DND-41 (cell line): ENCODE measurements at regions not wholly inside any gene's neighbourhood (a gene's known extent, or its start where the extent isn't known, plus 50 kb on each side); places are given as distances from the start of the nearest gene placed in this dataset.
"Not testable (repeated sequence)": the region's sequence is repeated elsewhere in the genome, so short reads cannot be mapped to it uniquely, and the experiment has no call there.

Source experiments
- ATAC-seq: fragments of 200-7000 bp; cut with Tn5 transposase; 3 replicates; pipeline ENCODE4 v1.9.1; 2021; ENCODE audit warnings: low read depth; ENCODE audit not compliant: insufficient read depth
- DNase-seq: peaks from one replicate; pipeline ENCODE4 v3.0.0-alpha.2; 2020
- H2AFZ ChIP-seq: 2 replicates; pipeline ENCODE4 v1.6.0; 2012; ENCODE audit warnings: low read depth, low read length
- H3K27ac ChIP-seq: 2 replicates; pipeline ENCODE4 v1.5.1; 2012; ENCODE audit warnings: low read length, inconsistent platforms
- H3K27me3 ChIP-seq: fragments of 200-600 bp; sonication (generic); 2 replicates; pipeline ENCODE4 v1.6.0; 2012; ENCODE audit warnings: low read length, mild to moderate bottlenecking, inconsistent platforms; ENCODE audit not compliant: insufficient read depth, poor library complexity
- H3K36me3 ChIP-seq: 2 replicates; pipeline ENCODE4 v1.5.1; 2012; ENCODE audit warnings: low read length, inconsistent platforms; ENCODE audit not compliant: insufficient read depth
- H3K4me1 ChIP-seq: 2 replicates; pipeline ENCODE4 v1.5.1; 2012; ENCODE audit warnings: mild to moderate bottlenecking, low read length; ENCODE audit not compliant: insufficient read depth
- H3K4me2 ChIP-seq: 2 replicates; pipeline ENCODE4 v1.6.0; 2012; ENCODE audit warnings: mild to moderate bottlenecking, moderate library complexity, low read length, inconsistent platforms; ENCODE audit not compliant: insufficient read depth
- H3K4me3 ChIP-seq, 2 experiments: fragments of 200-600 bp in 1 of 2; shearing (Covaris generic) in 1 of 2; 2 replicates each; pipeline ENCODE4 v1.5.1; 2012 to 2016; ENCODE audit warnings: inconsistent platforms in 2 of 2, low read length in 2 of 2, mild to moderate bottlenecking in 2 of 2, low read depth in 1 of 2, moderate library complexity in 1 of 2
- H3K79me2 ChIP-seq: 2 replicates; pipeline ENCODE4 v1.6.0; 2012; ENCODE audit warnings: low read length, inconsistent platforms; ENCODE audit not compliant: insufficient read depth
- H3K9ac ChIP-seq: 2 replicates; pipeline ENCODE4 v1.6.0; 2012; ENCODE audit warnings: low read depth, mild to moderate bottlenecking, inconsistent platforms, low read length, moderate library complexity
- H3K9me3 ChIP-seq: 2 replicates; pipeline ENCODE4 v1.5.1; 2012; ENCODE audit warnings: low read length, moderate library complexity, mild to moderate bottlenecking, inconsistent platforms; ENCODE audit not compliant: insufficient read depth, severe bottlenecking
- H4K20me1 ChIP-seq: 2 replicates; pipeline ENCODE4 v1.6.0; 2012; ENCODE audit warnings: low read length; ENCODE audit not compliant: insufficient read depth
- CTCF ChIP-seq: IDR thresholded peaks from 2 replicates; pipeline ENCODE4 v1.5.1; 2012; ENCODE audit warnings: borderline replicate concordance, low read length, moderate library complexity, mild to moderate bottlenecking; ENCODE audit not compliant: poor library complexity, severe bottlenecking; ENCODE audit errors: extremely low read depth
- EZH2 ChIP-seq: IDR thresholded peaks from 3 replicates; pipeline ENCODE4 v1.6.1; 2012; ENCODE audit warnings: borderline replicate concordance, low read depth, mild to moderate bottlenecking, moderate library complexity, low read length, inconsistent platforms; ENCODE audit not compliant: severe bottlenecking

GRCh38 chr13:75961911-75962310 lies 325.8 kb downstream of the LMO7 start:
- H3K4me3 ChIP-seq, result no peak overlapping the region
- H3K79me2 ChIP-seq, result no peaks in the 10 kb centered on the region
- H3K9me3 ChIP-seq, result no peaks in the 10 kb centered on the region
- no peak for DNase-seq
- H4K20me1 ChIP-seq, result no peaks in the 10 kb centered on the region
- H2AFZ ChIP-seq, result no peak overlapping the region
- no peak for TF ChIP-seq EZH2
- no peak overlapping the region for H3K4me2 ChIP-seq
- no peaks in the 10 kb centered on the region for H3K36me3 ChIP-seq
- no peaks in the 10 kb centered on the region for H3K4me1 ChIP-seq
- no peak overlapping the region for H3K27ac ChIP-seq
- no peak for ATAC-seq
- H3K27me3 ChIP-seq, result no peaks in the 10 kb centered on the region
- H3K9ac ChIP-seq, result no peak overlapping the region

- Histone ChIP-seq H3K36me3 (no peaks in the 10 kb centered on the region), H3K9ac (no peak overlapping the region), H3K27me3 (no peaks in the 10 kb centered on the region), H4K20me1 (no peaks in the 10 kb centered on the region), H3K9me3 (no peaks in the 10 kb centered on the region), H3K4me3 (no peak overlapping the region), H3K4me1 (no peaks in the 10 kb centered on the region), H3K27ac (no peak overlapping the region), H2AFZ (no peak overlapping the region), H3K4me2 (no peak overlapping the region), H3K79me2 (no peaks in the 10 kb centered on the region)
- ATAC-seq (no peak), DNase-seq (no peak)
- TF ChIP-seq EZH2 (no peak), CTCF (no peak)
These were observed 324.4 kb downstream of the LMO7 start for GRCh38 chr13:75960538-75960994.

- DNase-seq (no peak), ATAC-seq (no peak)
- Histone ChIP-seq H3K79me2 (no peaks in the 10 kb centered on the region), H3K27ac (no peak overlapping the region), H4K20me1 (no peaks in the 10 kb centered on the region), H3K9me3 (no peaks in the 10 kb centered on the region), H3K4me1 (no peaks in the 10 kb centered on the region), H3K36me3 (no peaks in the 10 kb centered on the region), H3K27me3 (no peaks in the 10 kb centered on the region), H3K9ac (no peak overlapping the region), H2AFZ (no peak overlapping the region), H3K4me3 (no peak overlapping the region), H3K4me2 (no peak overlapping the region)
- TF ChIP-seq EZH2, result no peak
- no peak for TF ChIP-seq CTCF
These were observed 323.8 kb downstream of the LMO7 start for GRCh38 chr13:75959861-75960481.

- not testable (repeated sequence) for DNase-seq, H4K20me1 ChIP-seq
These were observed 317.5 kb downstream of the LMO7 start for GRCh38 chr13:75953589-75953988.

More at GRCh38 chr13:75953589-75953988, 317.5 kb downstream of the LMO7 start:
- H3K9ac ChIP-seq, H2AFZ ChIP-seq, H3K27me3 ChIP-seq, H3K4me3 ChIP-seq, H3K9me3 ChIP-seq, H3K79me2 ChIP-seq, H3K36me3 ChIP-seq, H3K4me1 ChIP-seq, ATAC-seq, H3K4me2 ChIP-seq, H3K27ac ChIP-seq: not testable (repeated sequence)
